GM18511 (cell line): ENCODE measurements at regions not wholly inside any gene's neighbourhood (a gene's known extent, or its start where the extent isn't known, plus 50 kb on each side); places are given as distances from the start of the nearest gene placed in this dataset.

ENCODE experiments used
- ATAC-seq: cut with Tn5 transposase; IDR thresholded peaks from one replicate; pipeline ENCODE4 v1.9.1; 2021; ENCODE audit warnings: mild to moderate bottlenecking, moderate library complexity; ENCODE audit not compliant: unreplicated experiment

GRCh38 chr2:217327953-217328621 lies 468.2 kb upstream of the TNP1 start:
- no peak for ATAC-seq

DNA sequence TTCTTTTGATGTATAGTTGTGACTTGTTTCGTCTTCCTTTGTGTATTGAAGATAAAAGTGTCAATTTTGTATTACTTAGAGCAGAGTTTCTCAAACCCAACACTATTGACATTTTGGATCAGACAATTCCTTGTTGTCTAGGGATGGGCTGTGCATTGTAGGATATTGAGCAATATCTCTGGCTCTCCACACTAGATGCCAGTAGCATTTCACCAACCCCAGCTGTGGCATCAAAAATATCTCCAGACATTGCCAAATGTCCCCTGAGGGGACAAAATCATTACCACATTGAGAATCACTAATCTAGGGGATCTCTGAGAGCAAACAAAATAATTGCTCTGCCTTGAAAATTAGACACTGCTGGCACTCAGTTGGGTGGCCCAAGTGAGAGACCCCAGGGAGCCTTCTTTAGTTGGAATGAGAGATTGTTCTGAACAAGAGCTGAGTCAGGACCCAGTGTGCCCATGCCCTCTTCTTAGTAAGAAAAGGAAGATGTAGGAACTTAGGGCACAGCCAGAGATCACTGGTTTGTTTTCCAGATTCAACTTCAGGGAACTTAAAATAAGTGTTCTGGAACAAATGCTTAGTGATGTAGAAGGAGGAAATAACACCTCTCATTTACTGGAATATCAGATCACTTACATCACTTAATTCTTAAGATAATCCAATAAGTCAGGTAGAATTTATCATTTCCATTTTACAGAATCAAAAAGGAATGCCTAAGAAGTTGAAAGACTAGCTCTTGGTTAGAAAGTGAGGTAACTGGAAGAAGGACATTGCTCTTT lies 466.6 kb upstream of the TNP1 start:
- no peak for ATAC-seq

GRCh38 chr2:217325816-217326215 lies 466.0 kb upstream of the TNP1 start:
- no peak for ATAC-seq

DNA sequence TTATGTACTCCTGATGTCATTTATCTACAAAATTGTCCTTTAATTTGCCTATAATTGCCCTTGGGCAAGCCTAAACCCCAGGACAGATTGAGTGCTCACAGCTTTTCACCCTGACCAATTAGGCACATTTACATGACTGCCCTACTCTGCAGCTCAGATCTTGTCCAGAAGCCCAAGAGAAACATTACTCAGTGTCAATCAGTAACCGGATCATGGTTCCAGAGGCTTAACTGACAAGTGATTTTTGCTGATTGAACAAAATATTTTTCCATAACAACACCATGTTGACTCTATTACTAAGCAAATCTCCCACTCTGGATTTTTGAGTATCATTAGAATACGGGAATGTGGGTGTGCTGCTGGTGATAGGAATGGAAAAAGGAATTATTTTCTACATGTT lies 465.4 kb upstream of the TNP1 start:
- no peak for ATAC-seq

GRCh38 chr2:217316743-217317142 lies 456.9 kb upstream of the TNP1 start:
- peak; percentile 95 for ATAC-seq

GRCh38 chr2:217314021-217314460 lies 454.2 kb upstream of the TNP1 start:
- ATAC-seq = no peak

DNA sequence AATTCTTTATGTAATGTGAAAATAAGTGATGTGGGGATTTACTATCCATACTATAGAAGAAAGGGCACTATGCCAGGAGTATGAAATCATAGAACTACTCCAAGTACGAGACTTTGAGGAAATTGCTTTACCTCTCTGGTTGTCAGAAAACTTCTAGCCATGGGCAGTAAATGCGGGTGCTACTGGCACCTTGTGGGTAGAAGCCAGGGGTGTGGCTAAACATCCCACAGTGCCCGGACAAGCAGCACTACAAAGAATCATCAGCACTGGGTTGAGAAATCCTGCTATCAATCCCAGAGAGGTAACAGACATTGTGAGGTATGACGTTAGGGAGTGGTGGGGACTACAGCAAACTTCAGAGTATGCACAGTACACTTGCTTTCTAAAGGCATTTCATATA lies 453.5 kb upstream of the TNP1 start:
- ATAC-seq = no peak

DNA sequence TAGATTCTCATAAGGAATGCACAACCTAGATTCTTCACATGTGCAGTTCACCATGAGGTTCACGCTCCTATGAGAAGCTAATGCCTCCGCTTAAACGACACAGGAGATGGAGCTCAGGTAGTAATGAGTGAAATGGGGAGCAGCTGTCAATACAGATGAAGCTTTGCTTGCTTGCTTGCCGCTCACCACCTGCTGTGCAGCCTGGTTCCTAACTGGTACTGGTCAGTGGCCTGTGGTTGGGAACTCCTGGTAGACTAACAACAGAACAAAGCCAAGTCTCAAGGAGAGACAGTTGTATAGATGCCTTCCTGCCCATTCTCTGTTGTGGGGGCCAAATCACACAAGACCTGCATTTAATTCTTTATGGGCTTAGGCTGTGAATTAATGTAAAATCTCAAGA lies 449.2 kb upstream of the TNP1 start:
- no peak for ATAC-seq

DNA sequence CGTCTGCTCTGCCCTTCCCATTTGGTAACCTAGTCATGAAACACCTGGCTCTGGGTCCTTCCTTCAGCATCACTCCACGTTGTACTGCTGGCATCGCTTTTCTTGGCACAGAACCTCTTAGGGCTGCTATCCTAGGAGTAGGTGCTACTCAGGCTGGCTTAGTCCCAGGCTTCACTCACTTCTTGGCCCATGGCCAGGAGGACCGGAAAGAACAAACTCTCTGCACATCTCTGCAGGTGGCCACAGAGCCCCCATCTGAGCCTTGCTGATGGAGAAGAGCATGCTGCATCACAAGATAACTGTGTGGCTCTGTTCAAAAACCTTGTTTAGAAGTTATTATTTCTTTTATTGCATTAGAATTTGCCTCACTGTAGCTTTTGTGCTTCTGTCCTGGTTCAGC lies 447.2 kb upstream of the TNP1 start:
- ATAC-seq = no peak

- no peak for ATAC-seq
Measured at GRCh38 chr2:217305882-217306281, 446.0 kb upstream of the TNP1 start.

- no peak for ATAC-seq
Measured at GRCh38 chr2:217304582-217304981, 444.7 kb upstream of the TNP1 start.

DNA sequence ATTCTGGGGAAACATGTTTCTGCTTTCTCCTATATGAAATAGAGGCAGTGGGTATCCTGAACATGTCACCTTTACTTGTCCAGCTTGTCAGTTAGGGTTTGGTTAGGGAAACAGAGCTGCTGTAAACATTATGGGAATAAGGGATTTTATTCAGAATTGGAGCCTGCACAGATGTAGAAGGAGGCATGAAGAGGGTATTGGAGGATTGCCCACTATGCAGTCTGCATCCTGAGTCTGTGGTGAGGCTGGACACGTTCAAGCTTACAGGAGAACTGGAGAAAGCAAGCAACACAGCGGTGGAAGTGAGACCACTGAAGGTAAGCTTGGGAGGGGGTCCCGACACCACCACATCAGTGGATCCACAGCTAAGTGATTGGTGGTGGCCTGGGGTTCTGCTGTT lies 443.0 kb upstream of the TNP1 start:
- ATAC-seq = no peak

GRCh38 chr2:217301142-217301925 lies 441.5 kb upstream of the TNP1 start:
- ATAC-seq = no peak

- ATAC-seq = no peak
Measured at GRCh38 chr2:217299590-217299989, 439.7 kb upstream of the TNP1 start.

DNA sequence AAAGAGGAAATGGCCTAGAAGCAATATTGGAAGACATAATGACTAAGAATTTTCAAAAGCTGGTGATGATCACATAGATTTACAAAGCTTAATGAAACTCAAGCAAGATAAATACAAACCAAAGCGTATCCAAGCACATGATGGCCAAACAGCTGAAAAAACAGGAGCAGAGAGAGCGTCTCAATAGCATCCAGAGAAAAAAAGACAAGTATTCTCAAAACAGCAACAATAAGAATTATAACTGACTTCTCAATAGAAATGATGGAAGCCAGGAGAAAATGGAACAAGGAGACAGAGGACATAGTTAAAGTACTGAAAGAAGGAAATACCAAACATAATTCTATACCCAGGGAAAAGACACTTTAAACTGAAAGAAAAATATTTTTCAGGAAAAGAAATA lies 437.2 kb upstream of the TNP1 start:
- ATAC-seq = no peak

DNA sequence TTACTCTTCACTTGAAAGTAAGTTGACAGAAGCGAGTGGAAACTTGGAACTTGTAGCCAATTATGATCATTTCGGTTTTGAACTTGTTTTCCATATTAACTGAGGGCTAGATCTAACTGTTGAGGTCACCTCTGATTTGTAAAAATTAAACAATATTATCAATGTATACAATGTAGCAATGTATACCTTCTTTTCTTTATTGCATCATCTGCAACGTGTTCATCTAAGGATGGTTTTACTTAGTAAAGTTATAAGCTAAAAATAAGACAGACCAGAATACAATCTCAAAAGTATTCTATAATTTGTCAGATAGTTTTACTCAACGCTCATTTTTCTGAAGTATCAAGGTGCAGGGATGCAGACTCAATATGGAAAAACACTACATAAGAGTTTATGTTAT lies 435.0 kb upstream of the TNP1 start:
- no peak for ATAC-seq

DNA sequence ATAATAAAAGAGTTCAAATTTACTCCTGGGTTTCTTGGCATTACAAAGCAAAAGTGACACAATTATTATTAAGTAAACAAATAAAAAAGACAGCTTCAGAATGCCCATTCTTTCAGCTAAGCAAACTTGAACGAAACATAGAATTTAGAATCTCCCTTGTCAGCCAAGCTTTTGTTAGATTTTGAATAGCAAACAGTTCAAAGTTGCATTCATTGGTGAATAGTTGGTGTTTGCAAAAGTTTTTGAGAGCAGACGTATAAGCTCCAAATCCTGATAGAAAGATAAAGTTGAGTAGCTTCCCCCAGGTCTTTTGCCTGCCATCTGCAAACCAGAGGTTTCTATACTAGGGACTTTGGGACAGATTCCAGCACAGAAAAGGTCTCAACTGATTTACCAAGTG lies 434.3 kb upstream of the TNP1 start:
- ATAC-seq = no peak

DNA sequence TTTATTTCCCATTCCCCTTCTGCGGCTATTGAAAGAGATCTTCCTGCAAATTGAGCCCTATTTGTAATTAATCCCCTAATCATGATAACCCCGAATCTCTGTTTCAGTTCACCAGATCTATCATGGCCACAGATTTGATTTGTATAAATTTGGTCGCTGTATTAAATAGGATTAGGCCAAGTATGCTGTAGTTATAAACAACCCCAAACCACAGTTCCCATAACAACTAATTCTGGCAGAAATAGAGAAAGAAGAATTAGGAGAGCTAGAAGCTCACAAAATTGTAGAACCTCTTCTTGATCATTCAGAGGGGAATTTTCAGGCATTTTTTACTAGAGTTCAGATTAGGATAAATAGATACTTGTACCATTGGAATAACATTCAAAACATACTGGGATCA lies 433.7 kb upstream of the TNP1 start:
- ATAC-seq = no peak

DNA sequence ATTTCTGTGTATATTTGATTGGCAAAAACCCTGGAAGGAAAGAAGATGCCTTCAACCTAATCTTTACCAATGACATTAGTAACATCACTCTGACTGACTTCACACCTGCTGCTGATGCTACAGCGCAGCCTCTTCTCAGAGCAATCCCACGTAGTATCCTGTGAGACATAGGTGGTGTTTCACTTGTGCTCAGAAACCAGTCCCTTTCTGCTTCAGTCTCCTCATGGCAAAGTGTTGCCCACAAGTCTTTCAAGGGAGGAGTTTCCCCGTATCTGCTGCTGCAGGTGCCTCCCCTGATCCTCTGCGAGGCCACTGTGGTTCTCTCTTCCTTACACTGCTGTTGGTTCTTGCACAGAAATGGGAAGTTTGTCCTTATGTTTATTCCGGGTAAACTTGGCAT lies 433.2 kb upstream of the TNP1 start:
- ATAC-seq = no peak

DNA sequence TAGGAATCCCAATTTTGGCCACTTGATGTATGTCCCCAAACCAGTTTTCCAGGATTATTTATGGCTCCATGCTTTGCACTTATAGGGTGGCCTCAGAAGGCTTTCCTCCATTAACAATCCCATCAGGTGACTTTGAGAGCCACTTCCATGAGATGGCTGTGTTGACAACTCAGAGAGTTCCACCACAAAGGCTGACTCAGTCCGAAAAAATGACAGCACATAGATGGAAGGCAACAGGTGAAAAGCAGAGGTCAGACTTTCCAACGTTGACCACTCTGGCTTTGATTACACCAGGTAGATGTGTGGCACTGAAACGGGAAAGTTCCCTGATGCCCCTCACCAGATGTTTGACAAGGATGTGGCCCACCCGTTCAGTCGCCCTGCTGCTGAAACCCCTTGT lies 431.4 kb upstream of the TNP1 start:
- ATAC-seq = no peak

GRCh38 chr2:217290467-217290866 lies 430.6 kb upstream of the TNP1 start:
- ATAC-seq = no peak

DNA sequence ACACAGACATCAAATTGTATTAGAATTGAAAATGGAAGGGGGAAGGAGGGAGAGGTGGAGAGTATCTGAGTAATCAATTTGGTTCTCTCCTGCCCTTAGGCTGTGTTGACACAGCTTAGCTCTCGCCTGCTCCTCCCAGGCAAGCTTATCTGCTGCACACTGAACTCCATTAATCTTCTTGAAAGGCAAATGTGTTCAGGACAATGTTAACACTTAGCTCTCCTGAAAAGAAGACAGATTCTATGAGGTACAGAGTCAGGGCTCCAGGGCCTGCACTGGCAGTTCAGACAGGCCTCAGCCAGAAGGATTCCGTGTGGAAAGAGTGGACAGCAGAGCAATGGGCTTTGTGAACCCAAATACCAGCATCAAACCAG lies 430.0 kb upstream of the TNP1 start:
- ATAC-seq = no peak
